Body of pancreas (tissue), 4 donors: ENCODE measurements at regions not wholly inside any gene's neighbourhood (a gene's known extent, or its start where the extent isn't known, plus 50 kb on each side); places are given as distances from the start of the nearest gene placed in this dataset.

Experiments used
- POLR2A ChIP-seq, 3 donors: fragments of 450-650 bp; IDR thresholded peaks; one replicate each; pipeline ENCODE4 v1.6.1; 2016; ENCODE audit warnings: antibody characterized with exemption in 3 of 3, mild to moderate bottlenecking in 2 of 3
- TF ChIP-seq, protein P1 (sequence below), 7 experiments: fragments of 450-650 bp in 4 of 7; fragments of 200-600 bp in 3 of 7; sonication (generic) in 3 of 7; IDR thresholded peaks; one replicate each; pipeline ENCODE4 v1.5.1; 2016 to 2019; ENCODE audit warnings: antibody characterized with exemption in 7 of 7

DNA sequence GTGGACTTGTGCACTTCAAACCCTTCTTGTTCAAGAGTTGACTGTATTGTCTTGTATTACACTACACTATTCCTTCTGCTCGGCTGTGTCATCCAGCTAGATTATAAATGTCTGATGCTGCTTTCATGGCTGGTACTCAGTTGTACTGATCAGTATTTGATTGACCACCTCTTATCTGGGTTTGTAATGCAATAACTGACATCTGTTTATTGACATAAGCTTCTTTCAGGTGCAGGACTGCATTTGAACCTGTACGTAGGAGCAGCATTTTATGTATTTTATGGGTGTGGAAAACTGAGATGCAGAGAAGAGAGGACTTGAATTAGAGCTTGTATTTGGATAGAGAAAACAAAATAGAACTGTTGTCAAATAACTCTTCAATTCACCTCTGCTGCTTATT is 309.2 kb downstream of the FGF9 start:
- TF ChIP-seq, protein P1, sequence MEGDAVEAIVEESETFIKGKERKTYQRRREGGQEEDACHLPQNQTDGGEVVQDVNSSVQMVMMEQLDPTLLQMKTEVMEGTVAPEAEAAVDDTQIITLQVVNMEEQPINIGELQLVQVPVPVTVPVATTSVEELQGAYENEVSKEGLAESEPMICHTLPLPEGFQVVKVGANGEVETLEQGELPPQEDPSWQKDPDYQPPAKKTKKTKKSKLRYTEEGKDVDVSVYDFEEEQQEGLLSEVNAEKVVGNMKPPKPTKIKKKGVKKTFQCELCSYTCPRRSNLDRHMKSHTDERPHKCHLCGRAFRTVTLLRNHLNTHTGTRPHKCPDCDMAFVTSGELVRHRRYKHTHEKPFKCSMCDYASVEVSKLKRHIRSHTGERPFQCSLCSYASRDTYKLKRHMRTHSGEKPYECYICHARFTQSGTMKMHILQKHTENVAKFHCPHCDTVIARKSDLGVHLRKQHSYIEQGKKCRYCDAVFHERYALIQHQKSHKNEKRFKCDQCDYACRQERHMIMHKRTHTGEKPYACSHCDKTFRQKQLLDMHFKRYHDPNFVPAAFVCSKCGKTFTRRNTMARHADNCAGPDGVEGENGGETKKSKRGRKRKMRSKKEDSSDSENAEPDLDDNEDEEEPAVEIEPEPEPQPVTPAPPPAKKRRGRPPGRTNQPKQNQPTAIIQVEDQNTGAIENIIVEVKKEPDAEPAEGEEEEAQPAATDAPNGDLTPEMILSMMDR (IDR thresholded peaks at IDR 0.05), result no peak
- TF ChIP-seq POLR2A (IDR thresholded peaks at IDR 0.05), result no peak
